Activated T-helper 1 cell treated with anti-CD3 and anti-CD28 coated beads, Interleukin-2, amount 50 U/mL, for 16 hours (primary cell): ENCODE measurements at regions not wholly inside any gene's neighbourhood (a gene's known extent, or its start where the extent isn't known, plus 50 kb on each side); places are given as distances from the start of the nearest gene placed in this dataset.
A peak's percentile ranks its signal among the peaks of the same experiment; 100 is the strongest.

Source experiments
- DNase-seq, 2 donors: peaks; one replicate each; pipeline ENCODE4 v3.0.0-alpha.2; 2020; ENCODE audit warnings: low read depth in 1 of 2, low spot score in 1 of 2

- DNase-seq: no peak
Observed at GRCh38 chr5:133882389-133882695, 86.1 kb downstream of the C5orf15 start.

DNA sequence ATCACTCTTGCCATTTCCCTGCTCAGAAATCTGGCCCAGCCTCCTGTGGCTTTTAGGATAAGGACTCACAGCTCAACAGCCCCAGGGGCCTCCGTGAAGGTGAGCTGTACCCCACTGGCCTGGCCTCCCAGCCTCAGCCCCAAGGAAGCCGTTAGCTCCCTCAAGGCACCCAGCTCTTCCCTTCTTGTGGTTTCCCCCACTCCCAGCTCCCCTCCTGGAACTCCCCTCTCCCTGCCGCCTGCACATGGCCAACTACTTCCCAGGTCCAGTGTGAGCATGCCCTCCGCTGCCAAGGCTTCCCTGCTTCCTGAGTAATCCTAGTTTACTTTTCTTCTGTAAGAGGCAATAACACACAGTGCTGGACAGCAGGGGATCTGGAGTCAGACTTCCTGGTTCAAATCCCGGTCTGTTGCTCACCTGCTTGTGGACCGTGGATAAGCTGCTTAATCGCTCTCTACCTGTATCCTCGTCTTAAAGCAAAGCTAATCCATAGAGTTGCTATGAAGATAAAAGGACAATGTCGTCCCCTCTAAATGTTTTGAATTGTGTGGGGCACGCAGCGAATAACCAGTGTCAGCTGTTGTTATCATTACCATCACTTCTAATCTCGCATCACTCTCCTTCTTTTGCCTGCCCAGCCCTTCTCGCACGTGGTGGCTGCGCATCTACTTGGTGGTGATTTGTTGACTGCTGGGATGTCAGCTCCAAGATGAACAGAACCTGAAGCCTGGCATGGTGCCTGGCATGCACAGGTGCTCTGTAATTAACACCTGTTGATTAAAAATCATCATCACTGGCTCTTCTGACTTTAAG, 86.6 kb downstream of the C5orf15 start:
- DNase-seq: no peak

- no peak for DNase-seq
Observed at GRCh38 chr5:133878236-133878555, 90.2 kb downstream of the C5orf15 start.

DNA sequence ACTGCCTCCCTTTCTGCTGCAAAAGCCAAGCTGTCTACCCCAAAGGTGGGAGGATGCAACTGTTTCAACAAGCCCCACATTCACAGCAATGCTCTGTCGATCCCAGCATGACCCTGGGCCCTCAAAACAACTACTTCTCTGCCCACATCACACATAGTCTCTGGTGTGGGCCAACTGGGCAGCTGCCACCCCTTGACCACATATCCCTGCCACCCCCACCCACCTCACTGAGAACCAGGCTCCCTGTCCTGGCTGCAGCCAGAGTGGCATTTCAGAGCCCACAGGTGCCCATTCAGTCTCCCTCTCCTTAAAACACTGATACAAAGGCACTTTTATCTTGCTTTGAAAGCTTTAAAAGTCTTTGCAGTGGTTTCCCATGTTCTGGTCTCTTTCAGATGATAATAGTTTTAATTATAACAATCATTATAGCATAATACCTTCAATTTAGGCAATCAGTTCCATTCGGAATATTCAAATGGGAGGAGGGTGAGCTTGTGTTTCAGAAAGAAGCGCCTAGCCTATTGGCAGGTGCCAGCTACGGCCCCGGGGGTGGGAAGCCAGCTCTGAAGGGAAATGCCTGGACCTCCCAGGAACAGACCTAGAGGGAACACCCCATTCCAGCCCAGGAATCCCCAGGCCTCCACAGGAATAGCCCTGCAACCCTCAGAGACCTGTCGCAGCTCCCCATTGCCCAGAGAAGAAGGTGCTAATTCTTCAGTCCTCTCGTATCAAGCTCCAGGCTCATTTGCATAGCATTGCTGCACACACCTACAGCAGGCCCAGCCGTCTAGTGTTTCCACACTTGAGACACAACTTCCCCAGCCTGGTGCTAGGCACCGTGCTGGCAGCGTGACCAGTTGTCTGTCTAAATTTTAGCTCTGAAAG, 90.8 kb downstream of the C5orf15 start:
- no peak for DNase-seq

GRCh38 chr5:133876266-133876665, 92.2 kb downstream of the C5orf15 start:
- no peak for DNase-seq

GRCh38 chr5:133875179-133875578, 93.2 kb downstream of the C5orf15 start:
- no peak for DNase-seq

GRCh38 chr5:133873449-133873848, 95.0 kb downstream of the C5orf15 start:
- no peak for DNase-seq

- no peak for DNase-seq
Observed at GRCh38 chr5:133870661-133871060, 97.8 kb downstream of the C5orf15 start.

GRCh38 chr5:133869519-133870335, 98.7 kb downstream of the C5orf15 start:
- no peak for DNase-seq

- DNase-seq: peak; percentile 41 to 49
Observed at GRCh38 chr5:133868946-133869518, 99.4 kb downstream of the C5orf15 start.

- DNase-seq: no peak
Observed at GRCh38 chr5:133867851-133868545, 100.4 kb downstream of the C5orf15 start.

DNA sequence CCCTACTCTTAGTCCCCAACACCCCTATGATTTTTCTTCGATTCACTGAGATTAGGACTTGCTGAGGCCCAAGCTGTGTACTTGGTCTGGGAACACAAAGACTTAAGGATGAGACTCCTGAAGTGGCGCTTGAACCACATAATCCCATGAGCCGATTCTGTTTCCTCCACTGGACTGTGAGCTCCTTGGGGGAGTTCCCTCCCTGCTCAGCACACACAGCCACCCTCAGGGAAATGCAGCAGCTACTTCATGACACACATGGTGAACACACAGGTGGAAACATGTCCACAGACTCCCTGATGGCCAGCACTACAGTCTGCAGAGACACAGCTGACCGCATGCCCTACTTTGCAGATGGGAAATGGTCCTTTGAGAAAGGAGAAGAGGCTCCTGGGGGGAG, 101.1 kb downstream of the C5orf15 start:
- DNase-seq: no peak

DNA sequence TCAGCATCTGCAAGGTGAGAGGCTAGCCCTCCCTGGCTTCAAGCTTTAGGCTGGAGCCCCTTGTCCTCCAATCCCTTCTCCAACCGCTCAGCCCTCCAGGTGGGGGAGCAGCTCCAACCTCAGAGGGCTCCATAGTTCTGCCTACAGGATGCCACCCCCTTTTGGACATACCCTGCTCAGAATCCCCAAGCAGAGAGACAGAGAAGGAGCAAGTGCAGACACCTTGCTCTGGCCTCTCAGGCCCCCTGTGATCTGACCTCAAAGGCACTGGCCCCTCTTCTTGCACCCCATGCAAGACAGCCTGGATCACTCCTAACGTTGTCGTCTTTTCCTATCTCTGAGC, 101.6 kb downstream of the C5orf15 start:
- no peak for DNase-seq

DNA sequence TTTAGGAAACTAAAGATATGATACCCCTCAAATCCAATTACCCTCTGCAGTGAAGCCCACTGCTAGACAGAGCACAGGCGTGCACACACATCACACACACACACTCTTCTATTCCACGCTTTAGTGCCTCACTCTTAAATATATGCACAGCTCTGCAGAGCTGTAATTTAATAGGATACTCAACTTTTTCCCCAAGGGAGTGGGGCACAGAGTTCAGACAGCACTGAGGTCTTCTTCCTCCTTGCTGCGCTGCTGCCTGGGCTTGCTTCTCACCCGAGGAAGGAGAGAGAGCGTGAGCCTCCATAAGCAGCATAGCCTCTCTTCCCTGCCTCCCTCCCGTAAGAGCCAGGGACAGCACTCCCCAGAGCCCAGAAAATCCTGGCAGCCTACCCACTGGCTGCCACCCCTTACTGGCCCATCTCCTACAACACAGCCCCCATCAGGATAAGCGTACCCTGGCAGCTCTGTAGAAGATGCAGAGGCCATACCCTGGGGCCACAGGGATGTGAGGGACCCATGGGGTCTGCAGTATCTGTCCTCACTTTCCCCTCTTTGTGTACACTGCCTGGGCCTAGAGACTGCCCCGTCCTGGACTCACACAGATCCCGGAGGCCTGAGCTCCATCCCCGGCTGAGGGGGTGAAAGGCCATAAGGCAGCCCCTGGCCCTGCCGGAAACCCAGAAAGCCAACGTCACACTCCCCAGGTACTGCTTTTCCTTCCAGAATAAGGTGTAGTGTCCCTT, 102.1 kb downstream of the C5orf15 start:
- no peak for DNase-seq

DNA sequence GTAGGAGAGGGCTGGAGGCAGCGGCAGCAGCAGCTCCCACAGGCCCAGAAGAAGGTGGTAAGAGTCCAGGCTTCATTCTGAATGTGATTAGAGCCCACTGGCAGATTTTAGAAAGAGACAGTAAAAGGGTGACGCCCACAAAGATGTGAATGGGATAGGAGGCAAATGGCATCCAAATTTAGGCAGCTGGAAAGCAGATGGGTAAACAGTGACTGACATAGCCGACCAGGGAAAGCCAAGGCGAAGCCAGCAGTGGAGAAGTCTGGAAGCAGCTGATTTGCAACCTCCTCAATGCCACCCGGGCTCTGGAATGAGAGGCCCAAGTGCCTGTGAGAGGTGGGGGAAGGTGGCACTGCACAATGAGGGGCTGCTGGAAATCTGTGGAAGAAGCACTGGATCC, 103.3 kb downstream of the C5orf15 start:
- DNase-seq: no peak

- DNase-seq: no peak
Observed at GRCh38 chr5:133864711-133865110, 103.7 kb downstream of the C5orf15 start.

- DNase-seq: no peak
Observed at GRCh38 chr5:133863857-133864585, 104.4 kb downstream of the C5orf15 start.

DNA sequence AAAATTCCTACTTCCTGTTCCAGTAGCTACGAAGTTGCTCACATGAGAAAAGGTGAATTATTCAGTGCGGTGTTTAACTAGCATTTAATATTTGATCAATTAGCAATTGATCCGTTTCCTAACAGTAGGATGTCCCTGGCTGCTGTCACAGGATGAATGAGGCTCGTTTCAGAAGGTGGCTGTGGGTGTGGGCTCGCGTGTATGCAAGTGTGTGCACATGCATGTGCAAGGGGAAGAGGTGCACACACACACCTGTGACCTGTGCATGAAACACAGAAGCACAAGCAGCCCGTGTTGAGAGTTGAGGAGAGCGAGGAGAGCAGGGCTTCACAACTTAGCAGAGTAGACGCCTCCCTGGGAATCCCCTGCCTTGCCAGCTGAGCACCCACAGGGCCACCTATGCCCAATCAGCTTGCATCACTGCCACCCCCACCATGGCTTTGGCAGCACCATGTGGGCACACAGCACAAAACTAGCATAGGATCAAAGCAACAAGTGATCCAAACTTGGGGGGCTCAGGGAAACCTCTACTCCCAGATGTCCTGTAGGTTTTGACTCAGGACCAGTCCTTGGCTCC, 107.2 kb downstream of the C5orf15 start:
- DNase-seq: no peak

- no peak for DNase-seq
Observed at GRCh38 chr5:133859073-133859472, 109.4 kb downstream of the C5orf15 start.
